ENCODE measurements at regions not wholly inside any gene's neighbourhood (a gene's known extent, or its start where the extent isn't known, plus 50 kb on each side); places are given as distances from the start of the nearest gene placed in this dataset.

GRCh38 chr6:90922325-90922724 is 335.5 kb upstream of the MAP3K7 start:
- H3K36me3 Mint-ChIP-seq (ENCODE audit: insufficient read depth in 1 of 3, low read depth in 3 of 3), result no peaks in the 10 kb centered on the region
- Histone ChIP-seq H3K23ac (ENCODE audit: insufficient read length, low read depth, low read length) (no peak overlapping the region), H3K14ac (ENCODE audit: insufficient read depth, low read length) (no peak overlapping the region), H2BK20ac (ENCODE audit: low read depth, low read length, poor library complexity, severe bottlenecking) (no peak overlapping the region), H3T11ph (ENCODE audit: low read length) (no peak overlapping the region), H3K79me1 (ENCODE audit: insufficient read depth, low read depth, low read length, poor library complexity, severe bottlenecking) (no peaks in the 10 kb centered on the region), H3K9me3 (ENCODE audit: control insufficient read depth, low read depth, low read length) (no peaks in the 10 kb centered on the region), H3K18ac (ENCODE audit: insufficient read length, low read depth, low read length) (no peak overlapping the region), H3K4me1 (ENCODE audit: insufficient read depth, low read length) (no peaks in the 10 kb centered on the region), H3K4me2 (ENCODE audit: insufficient read depth, insufficient read length, low read length) (no peak overlapping the region), H4K20me1 (ENCODE audit: control insufficient read depth, insufficient read depth, insufficient read length) (no peaks in the 10 kb centered on the region), H3K79me2 (ENCODE audit: insufficient read depth, low read length) (no peaks in the 10 kb centered on the region), H2AFZ (ENCODE audit: low read length) (no peak overlapping the region), H3K27ac (ENCODE audit: insufficient read length, low read depth, low read length) (no peak overlapping the region), H2BK15ac (ENCODE audit: low read depth, low read length) (no peak overlapping the region), H3K4ac (ENCODE audit: low read depth, low read length) (no peak overlapping the region), H4K5ac (ENCODE audit: insufficient read length, low read depth, low read length) (no peak overlapping the region), H3K9ac (ENCODE audit: extremely low read depth, insufficient read length, low read length) (no peak overlapping the region), H3K27me3 (ENCODE audit: insufficient read depth, low read length) (no peaks in the 10 kb centered on the region), H2BK120ac (ENCODE audit: low read depth, low read length, poor library complexity, severe bottlenecking) (no peak overlapping the region), H2BK12ac (ENCODE audit: insufficient read length, low read depth, low read length) (no peak overlapping the region), H2AK5ac (ENCODE audit: insufficient read length, low read length) (no peak overlapping the region), H2BK5ac (ENCODE audit: insufficient read length, low read length) (no peak overlapping the region), H3K23me2 (ENCODE audit: insufficient read length, low read depth, low read length, poor library complexity, severe bottlenecking) (no peaks in the 10 kb centered on the region), H4K8ac (replicated peaks; ENCODE audit: insufficient read length, low read depth, low read length) (no peak overlapping the region), H3K56ac (ENCODE audit: insufficient read length, low read depth, low read length) (no peak overlapping the region), H4K91ac (ENCODE audit: insufficient read length, low read depth, low read length) (no peak overlapping the region)
- H3K27ac Mint-ChIP-seq, result no peak overlapping the region
- TF ChIP-seq, protein P1, sequence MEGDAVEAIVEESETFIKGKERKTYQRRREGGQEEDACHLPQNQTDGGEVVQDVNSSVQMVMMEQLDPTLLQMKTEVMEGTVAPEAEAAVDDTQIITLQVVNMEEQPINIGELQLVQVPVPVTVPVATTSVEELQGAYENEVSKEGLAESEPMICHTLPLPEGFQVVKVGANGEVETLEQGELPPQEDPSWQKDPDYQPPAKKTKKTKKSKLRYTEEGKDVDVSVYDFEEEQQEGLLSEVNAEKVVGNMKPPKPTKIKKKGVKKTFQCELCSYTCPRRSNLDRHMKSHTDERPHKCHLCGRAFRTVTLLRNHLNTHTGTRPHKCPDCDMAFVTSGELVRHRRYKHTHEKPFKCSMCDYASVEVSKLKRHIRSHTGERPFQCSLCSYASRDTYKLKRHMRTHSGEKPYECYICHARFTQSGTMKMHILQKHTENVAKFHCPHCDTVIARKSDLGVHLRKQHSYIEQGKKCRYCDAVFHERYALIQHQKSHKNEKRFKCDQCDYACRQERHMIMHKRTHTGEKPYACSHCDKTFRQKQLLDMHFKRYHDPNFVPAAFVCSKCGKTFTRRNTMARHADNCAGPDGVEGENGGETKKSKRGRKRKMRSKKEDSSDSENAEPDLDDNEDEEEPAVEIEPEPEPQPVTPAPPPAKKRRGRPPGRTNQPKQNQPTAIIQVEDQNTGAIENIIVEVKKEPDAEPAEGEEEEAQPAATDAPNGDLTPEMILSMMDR (conservative IDR thresholded peaks at IDR 0.05), result no peak
- no peaks in the 10 kb centered on the region for H3K4me1 Mint-ChIP-seq
- H3K4me3 Mint-ChIP-seq, result no peak overlapping the region
- H3K9me3 Mint-ChIP-seq, result no peaks in the 10 kb centered on the region
- no CpG with 5 or more reads among the region's 1 CpG for WGBS (ENCODE audit: extremely low coverage, insufficient read length, low lambda C conversion rate)
- no peak for DNase-seq
- H3K27me3 Mint-ChIP-seq (ENCODE audit: low read depth), result peaks cover 2% of the 10 kb centered on the region; the same call in 1 of the 2 replicates

Measured in H9 (cell line).